ENCODE measurements at regions not wholly inside any gene's neighbourhood (a gene's known extent, or its start where the extent isn't known, plus 50 kb on each side); places are given as distances from the start of the nearest gene placed in this dataset.

GRCh38 chr5:27267209-27267824 is 228.9 kb upstream of the CDH9 start:
- TF ChIP-seq CTCF (conservative IDR thresholded peaks at IDR 0.05) = no peak
- H3K27ac ChIP-seq = no peak overlapping the region

DNA sequence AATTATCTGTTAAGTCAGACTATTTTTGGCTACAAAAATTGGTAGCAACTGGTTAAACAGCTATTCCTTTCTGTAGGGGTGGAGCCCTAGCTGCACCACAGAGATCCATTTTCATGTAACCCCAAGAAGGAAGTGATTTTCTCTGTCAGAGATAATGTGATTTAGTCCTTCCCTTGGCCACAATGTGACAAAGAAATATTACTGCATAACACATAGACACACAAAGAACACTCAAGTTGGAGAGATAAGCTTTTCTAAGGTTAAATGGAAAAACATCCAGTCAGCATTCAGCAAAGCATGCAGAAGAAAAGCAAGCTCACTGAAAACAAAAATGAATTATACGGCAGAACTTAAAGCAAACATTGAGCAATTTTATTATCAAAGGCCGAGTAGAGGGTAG is 227.8 kb upstream of the CDH9 start:
- TF ChIP-seq CTCF (conservative IDR thresholded peaks at IDR 0.05) = no peak
- H3K27ac ChIP-seq = no peak overlapping the region

- TF ChIP-seq CTCF (conservative IDR thresholded peaks at IDR 0.05) = no peak
- no peak overlapping the region for H3K27ac ChIP-seq
Measured at GRCh38 chr5:27257696-27258095, 219.3 kb upstream of the CDH9 start.

DNA sequence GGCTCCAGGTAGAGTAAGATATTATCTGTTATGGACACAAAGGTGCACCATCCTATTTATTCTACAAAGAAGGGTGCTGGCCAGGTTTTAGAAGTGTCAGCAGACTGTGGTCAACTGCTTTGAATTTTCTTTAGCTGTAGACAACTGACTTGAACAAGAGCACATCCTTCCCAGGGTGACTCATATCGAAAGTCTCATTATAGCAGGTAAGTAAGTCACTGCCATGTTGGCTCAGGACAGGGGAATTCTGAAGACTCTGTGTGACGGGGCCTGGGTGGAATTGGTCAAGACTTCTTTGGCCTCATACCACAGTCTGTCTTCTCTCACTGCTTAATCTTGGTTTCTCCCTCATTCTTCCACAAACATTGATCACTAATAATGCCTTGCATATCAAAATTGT is 214.5 kb upstream of the CDH9 start:
- no peak overlapping the region for H3K27ac ChIP-seq

DNA sequence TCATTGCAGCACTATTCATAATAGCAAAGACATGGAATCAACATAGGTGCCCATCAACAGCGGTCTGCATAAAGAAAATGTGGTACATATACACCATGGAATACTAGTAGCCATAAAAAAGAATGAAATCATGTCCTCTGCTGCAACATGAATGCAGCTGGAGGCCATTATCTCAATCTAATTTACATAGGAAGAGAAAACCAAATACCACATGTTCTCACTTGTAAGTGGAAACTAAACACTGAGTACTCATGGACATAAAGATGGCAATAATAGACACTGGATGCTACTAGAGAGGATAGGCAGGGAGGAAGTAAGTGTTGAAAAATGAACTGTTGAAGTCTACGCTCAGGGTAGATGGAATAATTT is 203.9 kb upstream of the CDH9 start:
- no peak overlapping the region for H3K27ac ChIP-seq
- no peak for TF ChIP-seq CTCF (conservative IDR thresholded peaks at IDR 0.05)

More for the DNA sequence above, 214.5 kb upstream of the CDH9 start:
- TF ChIP-seq CTCF (conservative IDR thresholded peaks at IDR 0.05) = no peak

DNA sequence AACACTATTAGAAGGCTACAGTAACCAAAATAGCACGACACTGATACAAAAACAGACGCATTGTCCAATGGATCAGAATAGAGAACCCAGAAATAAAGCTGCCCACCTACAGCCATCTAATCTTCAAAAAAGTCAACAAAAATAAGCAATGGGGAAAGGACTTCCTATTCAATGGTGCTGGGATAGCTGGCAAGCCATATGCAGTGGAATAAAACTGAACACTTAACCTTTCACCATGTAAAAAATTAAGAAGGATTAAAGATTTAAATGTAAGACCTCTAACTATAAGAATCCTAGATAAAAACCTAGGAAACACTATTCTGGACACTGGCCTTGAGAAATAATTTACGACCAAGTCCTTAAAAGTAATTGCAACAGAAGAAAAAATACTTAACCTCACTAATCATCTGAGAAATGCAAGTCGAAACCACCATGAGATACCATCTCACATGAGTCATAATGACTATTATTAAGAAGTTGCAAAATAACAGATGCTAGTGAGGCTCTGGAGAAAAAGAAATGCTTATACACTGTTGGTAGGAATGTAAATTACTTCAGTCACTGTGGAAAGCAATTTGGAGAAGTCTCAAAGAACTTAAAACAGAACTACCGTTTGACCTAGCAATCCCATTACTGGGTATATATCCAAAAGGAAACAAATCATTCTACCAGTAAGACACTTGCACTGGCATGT is 203.3 kb upstream of the CDH9 start:
- TF ChIP-seq CTCF (conservative IDR thresholded peaks at IDR 0.05) = no peak
- H3K27ac ChIP-seq = no peak overlapping the region

GRCh38 chr5:27240791-27241190 is 202.4 kb upstream of the CDH9 start:
- TF ChIP-seq CTCF (conservative IDR thresholded peaks at IDR 0.05) = no peak
- H3K27ac ChIP-seq = no peak overlapping the region

Measured in VCaP (cell line).